ENCODE measurements at regions not wholly inside any gene's neighbourhood (a gene's known extent, or its start where the extent isn't known, plus 50 kb on each side); places are given as distances from the start of the nearest gene placed in this dataset.

DNA sequence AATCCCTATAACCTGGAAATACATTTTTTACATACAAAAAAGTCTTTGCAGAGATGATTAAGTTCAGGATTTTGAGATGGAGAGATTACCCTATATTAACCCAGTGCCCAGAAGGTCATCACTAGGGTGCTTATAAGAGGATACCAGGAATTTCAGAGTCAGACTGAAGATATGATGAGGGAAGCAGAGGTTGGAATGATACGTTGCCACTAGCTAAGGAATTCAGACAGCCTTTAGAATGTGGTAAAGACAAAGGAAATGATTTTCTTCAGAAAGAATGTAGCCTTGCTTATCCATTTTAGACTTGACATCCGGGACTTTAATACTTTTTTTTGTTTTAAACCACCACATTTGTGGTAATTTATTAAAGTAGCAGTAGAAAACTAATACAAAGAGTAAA, 2176.8 kb upstream of the C9orf72 start:
- H3K4me1 Mint-ChIP-seq, result no peaks in the 10 kb centered on the region
- no peak overlapping the region for H3K4me3 Mint-ChIP-seq
- H3K27me3 Mint-ChIP-seq (ENCODE audit: low read depth), result no peaks in the 10 kb centered on the region
- no peak for TF ChIP-seq CTCF (IDR thresholded peaks at IDR 0.05; ENCODE audit: unreplicated experiment in 3 of 3)
- no peaks in the 10 kb centered on the region for H3K36me3 Mint-ChIP-seq (ENCODE audit: low read depth)
- H3K27ac Mint-ChIP-seq, result no peak overlapping the region
- H3K9me3 Mint-ChIP-seq, result no peaks in the 10 kb centered on the region

DNA sequence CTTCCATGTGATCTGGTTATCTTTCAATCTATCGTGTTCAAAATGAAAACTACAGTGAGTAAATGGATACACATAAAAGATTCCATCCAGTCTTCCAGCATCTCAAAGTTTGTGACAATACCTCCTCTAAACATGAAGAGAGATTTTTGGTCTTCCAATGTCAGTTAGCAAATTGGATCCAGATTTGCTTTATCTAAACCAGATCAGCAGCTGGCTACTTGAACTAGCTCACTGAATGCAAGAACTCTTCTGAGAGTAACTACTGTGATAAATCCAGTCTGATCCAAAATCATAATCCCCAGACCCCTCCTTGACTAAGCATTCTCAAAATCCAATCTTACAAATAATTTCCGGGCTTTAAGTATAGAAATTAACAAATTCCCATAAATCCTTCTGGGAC, 2177.9 kb upstream of the C9orf72 start:
- no peaks in the 10 kb centered on the region for H3K9me3 Mint-ChIP-seq
- H3K36me3 Mint-ChIP-seq (ENCODE audit: low read depth), result no peaks in the 10 kb centered on the region
- H3K27me3 Mint-ChIP-seq (ENCODE audit: low read depth), result no peaks in the 10 kb centered on the region
- TF ChIP-seq CTCF (IDR thresholded peaks at IDR 0.05; ENCODE audit: unreplicated experiment in 3 of 3), result no peak
- H3K4me3 Mint-ChIP-seq, result no peak overlapping the region
- no peak overlapping the region for H3K27ac Mint-ChIP-seq
- no peaks in the 10 kb centered on the region for H3K4me1 Mint-ChIP-seq

GRCh38 chr9:29753638-29754037, 2180.4 kb upstream of the C9orf72 start:
- Mint-ChIP-seq H3K9me3 (no peaks in the 10 kb centered on the region), H3K4me3 (no peak overlapping the region), H3K27ac (no peak overlapping the region), H3K36me3 (ENCODE audit: low read depth) (no peaks in the 10 kb centered on the region), H3K4me1 (no peaks in the 10 kb centered on the region), H3K27me3 (ENCODE audit: low read depth) (no peaks in the 10 kb centered on the region)
- TF ChIP-seq CTCF (IDR thresholded peaks at IDR 0.05; ENCODE audit: unreplicated experiment in 3 of 3), result no peak

- no peak for TF ChIP-seq CTCF (IDR thresholded peaks at IDR 0.05; ENCODE audit: unreplicated experiment in 3 of 3)
- Mint-ChIP-seq H3K36me3 (ENCODE audit: low read depth) (peaks cover 4% of the 10 kb centered on the region), H3K4me3 (no peak overlapping the region), H3K27me3 (ENCODE audit: low read depth) (no peaks in the 10 kb centered on the region), H3K27ac (no peak overlapping the region), H3K9me3 (peaks cover 19% of the 10 kb centered on the region), H3K4me1 (no peaks in the 10 kb centered on the region)
These were observed 2195.7 kb upstream of the C9orf72 start for GRCh38 chr9:29769019-29769418.

- no peak overlapping the region for H3K4me3 Mint-ChIP-seq
- H3K4me1 Mint-ChIP-seq, result peaks cover 4% of the 10 kb centered on the region
- H3K9me3 Mint-ChIP-seq, result no peaks in the 10 kb centered on the region
- peaks cover 4% of the 10 kb centered on the region for H3K27me3 Mint-ChIP-seq (ENCODE audit: low read depth)
- TF ChIP-seq CTCF (IDR thresholded peaks at IDR 0.05; ENCODE audit: unreplicated experiment in 3 of 3), result no peak
- H3K27ac Mint-ChIP-seq, result no peak overlapping the region
- no peaks in the 10 kb centered on the region for H3K36me3 Mint-ChIP-seq (ENCODE audit: low read depth)
These were observed 2200.4 kb upstream of the C9orf72 start for GRCh38 chr9:29773676-29774075.

GRCh38 chr9:29775491-29775890, 2202.2 kb upstream of the C9orf72 start:
- peaks cover 4% of the 10 kb centered on the region for H3K4me1 Mint-ChIP-seq

More at GRCh38 chr9:29775491-29775890, 2202.2 kb upstream of the C9orf72 start:
- Mint-ChIP-seq H3K9me3 (peaks cover 5% of the 10 kb centered on the region), H3K36me3 (ENCODE audit: low read depth) (no peaks in the 10 kb centered on the region), H3K27ac (no peak overlapping the region), H3K4me3 (no peak overlapping the region), H3K27me3 (ENCODE audit: low read depth) (peaks cover 4% of the 10 kb centered on the region)
- no peak for TF ChIP-seq CTCF (IDR thresholded peaks at IDR 0.05; ENCODE audit: unreplicated experiment in 3 of 3)
